K562 (cell line): ENCODE measurements at regions not wholly inside any gene's neighbourhood (a gene's known extent, or its start where the extent isn't known, plus 50 kb on each side); places are given as distances from the start of the nearest gene placed in this dataset.

Source experiments
- ATAC-seq: fragments of 200-7000 bp; cut with Tn5 transposase; 3 replicates; pipeline ENCODE4 v1.9.1; 2020; ENCODE audit warnings: moderate library complexity
- BruUV-seq: library from RNA; stranded (reverse); fragments of 400-500 nt; replicated peaks from 2 replicates; lab custom pipeline; 2021; lab: Mats Ljungman, UMichigan
- CTCF ChIA-PET: fragments of 300-600 bp; formaldehyde crosslinking; extraction: SDS; loops from one replicate; lab custom pipeline; 2021; ENCODE audit warnings: low intra/inter-chr PET ratio; lab: Yijun Ruan, JAX
- POLR2A ChIA-PET: fragments of 300-600, 350-650 bp; sonication (Branson Sonifier 250); formaldehyde crosslinking; extraction: SDS; loops from one replicate; lab custom pipeline; 2021; ENCODE audit warnings: antibody characterized with exemption, inconsistent platforms; lab: Yijun Ruan, JAX
- DNase-seq, 4 experiments: peaks; one replicate each; pipeline versions ENCODE4 v3.0.0 to v3.0.0-alpha.2; 2011 to 2018; ENCODE audit warnings: low spot score in 3 of 4, mixed read lengths in 3 of 4; ENCODE audit errors: extremely low read depth in 1 of 4
- FAIRE-seq: peaks from 2 replicates; lab custom pipeline; 2011; peaks lifted over from hg19 to GRCh38; lab: Jason Lieb, UNC
- H2AFZ ChIP-seq: 2 replicates; pipeline ENCODE4 v1.6.0; 2011; ENCODE audit warnings: low read depth, low read length, control low read depth, inconsistent platforms
- H3K27ac ChIP-seq: fragments of 200-600 bp; 3 replicates; pipeline ENCODE4 v1.8.0; 2011; ENCODE audit warnings: low read depth, mild to moderate bottlenecking, control low read depth, inconsistent platforms, low read length, moderate library complexity, mixed read lengths; ENCODE audit errors: extremely low read depth
- H3K27me3 ChIP-seq, 2 experiments: fragments of 300-600 bp in 1 of 2; 2 replicates in 1 of 2; 3 replicates in 1 of 2; pipeline versions ENCODE4 v1.6.0 to v1.8.0; 2011; ENCODE audit warnings: inconsistent platforms in 2 of 2, low read length in 2 of 2, mild to moderate bottlenecking in 1 of 2, mixed read lengths in 1 of 2, moderate library complexity in 1 of 2; ENCODE audit not compliant: control insufficient read depth in 2 of 2, insufficient read depth in 2 of 2
- H3K36me3 ChIP-seq: fragments of 300-600 bp; 3 replicates; pipeline ENCODE4 v1.8.0; 2011; ENCODE audit warnings: mild to moderate bottlenecking, low read length, inconsistent platforms; ENCODE audit not compliant: control insufficient read depth, insufficient read depth
- H3K4me1 ChIP-seq, 2 experiments: fragments of 200-600 bp in 1 of 2; replicated peaks in 1 of 2; 2 replicates in 1 of 2; 3 replicates in 1 of 2; pipeline versions ENCODE4 v1.5.1 to v1.8.0; 2011; ENCODE audit warnings: inconsistent platforms in 2 of 2, low read length in 2 of 2, mild to moderate bottlenecking in 1 of 2, mixed read lengths in 1 of 2, moderate library complexity in 1 of 2; ENCODE audit not compliant: control insufficient read depth in 2 of 2, insufficient read depth in 2 of 2
- H3K4me2 ChIP-seq: 2 replicates; pipeline ENCODE4 v1.6.1; 2011; ENCODE audit warnings: low read length, control low read depth, inconsistent platforms, mixed read lengths; ENCODE audit not compliant: insufficient read depth
- H3K4me3 ChIP-seq: fragments of 200-600 bp; sonication (generic), shearing (Covaris generic); 2 replicates; pipeline ENCODE4 v1.5.1; 2016; ENCODE audit warnings: control low read depth, inconsistent platforms
- H3K79me2 ChIP-seq: fragments of 200-600 bp; 3 replicates; pipeline ENCODE4 v1.8.0; 2011; ENCODE audit warnings: low read length, inconsistent platforms; ENCODE audit not compliant: control insufficient read depth, insufficient read depth
- H3K9ac ChIP-seq, 2 experiments: 2 replicates each; pipeline versions ENCODE4 v1.6.0 to v1.6.1; 2011; ENCODE audit warnings: low read depth in 2 of 2, low read length in 2 of 2, control low read depth in 1 of 2, inconsistent platforms in 1 of 2, mild to moderate bottlenecking in 1 of 2, mixed read lengths in 1 of 2; ENCODE audit not compliant: insufficient read depth in 1 of 2
- H3K9me1 ChIP-seq: one replicate; pipeline ENCODE4 v1.6.0; 2011; ENCODE audit warnings: inconsistent platforms, mild to moderate bottlenecking, low read length, moderate library complexity; ENCODE audit not compliant: control insufficient read depth, insufficient read depth
- H3K9me3 ChIP-seq: replicated peaks from 2 replicates; pipeline ENCODE4 v1.5.1; 2011; ENCODE audit warnings: low read depth, low read length, inconsistent platforms; ENCODE audit not compliant: control insufficient read depth, insufficient read depth
- H4K20me1 ChIP-seq: replicated peaks from 2 replicates; pipeline ENCODE4 v1.6.1; 2011; ENCODE audit warnings: low read length, inconsistent platforms, mixed read lengths; ENCODE audit not compliant: control insufficient read depth, insufficient read depth
- ADNP ChIP-seq: fragments of 200-800 bp; sonication (Bioruptor generic); IDR thresholded peaks from 2 replicates; pipeline ENCODE4 v1.6.1; 2016; ENCODE audit warnings: missing genetic modification characterization, missing compliant biosample characterization
- CTCF ChIP-seq, 3 experiments: IDR thresholded peaks in 2 of 3; conservative IDR thresholded peaks in 1 of 3; 2 replicates each; pipeline ENCODE4 v1.5.1; 2011 to 2012; ENCODE audit warnings: low read length in 3 of 3, mild to moderate bottlenecking in 3 of 3, control low read depth in 2 of 3, improper control_type of control experiment in 1 of 3, inconsistent platforms in 1 of 3, low read depth in 1 of 3, mixed read lengths in 1 of 3, moderate library complexity in 1 of 3; ENCODE audit not compliant: insufficient read depth in 2 of 3
- RAD21 ChIP-seq, 2 experiments: fragments of 250-450 bp in 1 of 2; fragments of 450-650 bp in 1 of 2; sonication (Bioruptor Pico) in 1 of 2; formaldehyde crosslinking in 1 of 2; IDR thresholded peaks in 1 of 2; conservative IDR thresholded peaks in 1 of 2; 2 replicates each; pipeline versions ENCODE4 v1.4.0 to v1.8.0; 2020 to 2022; ENCODE audit warnings: mild to moderate bottlenecking in 2 of 2, moderate library complexity in 1 of 2
- REST ChIP-seq, 2 experiments: fragments of 450-650 bp; formaldehyde crosslinking in 1 of 2; IDR thresholded peaks; 2 replicates each; pipeline versions ENCODE4 v1.4.0 to v1.6.1; 2014 to 2020; ENCODE audit warnings: mild to moderate bottlenecking in 2 of 2, borderline replicate concordance in 1 of 2, low read depth in 1 of 2
- TBL1XR1 ChIP-seq, 2 experiments: IDR thresholded peaks; 2 replicates each; pipeline ENCODE4 v1.6.1; 2012; ENCODE audit warnings: improper control_type of control experiment in 2 of 2, low read length in 2 of 2, mild to moderate bottlenecking in 1 of 2
- WGBS: fragments of 100-300 bp; shearing (Covaris generic); methylation state at CpG from one replicate; pipeline ENCODE4 v1.1.6; 2016; ENCODE audit warnings: low coverage, mixed read lengths; ENCODE audit not compliant: insufficient coverage; ENCODE audit errors: missing lambda C conversion rate; 5-methylcytosine and 5-hydroxymethylcytosine counted together
- in situ Hi-C: fragments of 300-500 bp; cut with MboI; formaldehyde crosslinking; loops from 4 replicates; pipeline ENCODE4 v1.15.0; 2018; ENCODE audit warnings: inconsistent platforms, mixed read lengths
- intact Hi-C: fragments of 100-400 bp; cut with micrococcal nuclease; formaldehyde crosslinking; loops from 2 replicates; pipeline ENCODE4 v1.14.2; 2022
- TF ChIP-seq, protein P1 (sequence below): sonication (generic); formaldehyde crosslinking; IDR thresholded peaks from 2 replicates; pipeline ENCODE4 v1.9.0; 2022; ENCODE audit warnings: mild to moderate bottlenecking, missing genetic modification reagents

DNA sequence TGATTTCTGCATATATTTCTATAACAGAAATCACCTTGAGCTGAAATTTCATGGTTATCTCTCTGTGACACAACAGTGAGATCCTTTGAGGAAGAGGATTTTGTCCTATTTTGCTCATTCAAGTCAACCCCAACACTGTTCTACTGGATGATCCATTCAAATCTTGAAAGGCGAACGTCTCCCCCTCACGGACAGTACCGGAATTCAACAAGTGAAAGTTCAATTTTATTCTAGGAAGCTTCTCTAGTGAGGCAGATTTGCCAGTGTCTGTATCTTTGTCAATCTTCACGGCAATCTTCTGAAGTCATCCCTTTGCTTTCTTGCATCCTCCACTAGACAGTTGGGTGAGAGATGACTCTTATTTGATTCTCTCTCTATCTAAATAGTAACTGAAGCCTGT is 91.7 kb upstream of the PDE7B start:
- FAIRE-seq: peak; percentile 66
- CTCF ChIA-PET: interaction anchor here (0.6 kb wide), 1 partner anchor 556 kb away, joined by 3 read pairs; no protein-coding TSS in a partner anchor
- Histone ChIP-seq H3K27ac (no peak overlapping the region), H3K4me1 (no peaks in the 10 kb centered on the region), H4K20me1 (no peaks in the 10 kb centered on the region), H3K27me3 (no peaks in the 10 kb centered on the region)
- in situ Hi-C loops: no loop called here
- POLR2A ChIA-PET: interaction anchor here (0.6 kb wide), 1 partner anchor 87 kb away, joined by 3 read pairs; no protein-coding TSS in a partner anchor
- no TSS peak for BruUV-seq
- TF ChIP-seq, protein P1, sequence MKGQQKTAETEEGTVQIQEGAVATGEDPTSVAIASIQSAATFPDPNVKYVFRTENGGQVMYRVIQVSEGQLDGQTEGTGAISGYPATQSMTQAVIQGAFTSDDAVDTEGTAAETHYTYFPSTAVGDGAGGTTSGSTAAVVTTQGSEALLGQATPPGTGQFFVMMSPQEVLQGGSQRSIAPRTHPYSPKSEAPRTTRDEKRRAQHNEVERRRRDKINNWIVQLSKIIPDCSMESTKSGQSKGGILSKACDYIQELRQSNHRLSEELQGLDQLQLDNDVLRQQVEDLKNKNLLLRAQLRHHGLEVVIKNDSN (CRISPR knock-in tag): no peak
- TF ChIP-seq CTCF (IDR thresholded peaks at IDR 0.05 in 2 of 3, conservative IDR thresholded peaks at IDR 0.05 in 1 of 3; ENCODE audit: insufficient read depth in 2 of 3, low read depth in 1 of 3, low read length in 3 of 3) (peak; percentile 31 to 48 (median 39); a peak in 4 of 6 replicates), REST (IDR thresholded peaks at IDR 0.05; ENCODE audit: borderline replicate concordance) (peak; percentile 54; the same call in 1 of the 2 replicates), REST (CRISPR knock-in tag; IDR thresholded peaks at IDR 0.05; ENCODE audit: low read depth) (no peak), TBL1XR1 (IDR thresholded peaks at IDR 0.05; ENCODE audit: low read length in 2 of 2) (no peak), ADNP (no peak), RAD21 (CRISPR knock-in tag; conservative IDR thresholded peaks at IDR 0.05 in 1 of 2, IDR thresholded peaks at IDR 0.05 in 1 of 2) (peak; percentile 63 to 66)
- TF ChIP-seq, all 486 proteins: peak for 3
- H3K9me3 ChIP-seq: no peaks in the 10 kb centered on the region
- H3K4me2 ChIP-seq: no peak overlapping the region
- H3K36me3 ChIP-seq: no peaks in the 10 kb centered on the region
- H2AFZ ChIP-seq: no peak overlapping the region
- WGBS: 0% methylated on average over 5 of the region's 5 CpGs
- intact Hi-C loops: loop anchor here (2.0 to 10.0 kb wide), 2 partner anchors 223 to 305 kb away; no protein-coding TSS in a partner anchor
- no peaks in the 10 kb centered on the region for H3K9me1 ChIP-seq
- ATAC-seq (peak; percentile 69), DNase-seq (peak in 1 of 4 experiments; percentile 22)
- H3K79me2 ChIP-seq: no peaks in the 10 kb centered on the region
- no peak overlapping the region for H3K9ac ChIP-seq
- H3K4me3 ChIP-seq: no peak overlapping the region
